HG03354 (cell line): ENCODE measurements at regions not wholly inside any gene's neighbourhood (a gene's known extent, or its start where the extent isn't known, plus 50 kb on each side); places are given as distances from the start of the nearest gene placed in this dataset.

Source experiments
- ATAC-seq: cut with Tn5 transposase; IDR thresholded peaks from one replicate; pipeline ENCODE4 v1.9.1; 2021; ENCODE audit warnings: mild to moderate bottlenecking; ENCODE audit not compliant: unreplicated experiment, poor library complexity, severe bottlenecking

DNA sequence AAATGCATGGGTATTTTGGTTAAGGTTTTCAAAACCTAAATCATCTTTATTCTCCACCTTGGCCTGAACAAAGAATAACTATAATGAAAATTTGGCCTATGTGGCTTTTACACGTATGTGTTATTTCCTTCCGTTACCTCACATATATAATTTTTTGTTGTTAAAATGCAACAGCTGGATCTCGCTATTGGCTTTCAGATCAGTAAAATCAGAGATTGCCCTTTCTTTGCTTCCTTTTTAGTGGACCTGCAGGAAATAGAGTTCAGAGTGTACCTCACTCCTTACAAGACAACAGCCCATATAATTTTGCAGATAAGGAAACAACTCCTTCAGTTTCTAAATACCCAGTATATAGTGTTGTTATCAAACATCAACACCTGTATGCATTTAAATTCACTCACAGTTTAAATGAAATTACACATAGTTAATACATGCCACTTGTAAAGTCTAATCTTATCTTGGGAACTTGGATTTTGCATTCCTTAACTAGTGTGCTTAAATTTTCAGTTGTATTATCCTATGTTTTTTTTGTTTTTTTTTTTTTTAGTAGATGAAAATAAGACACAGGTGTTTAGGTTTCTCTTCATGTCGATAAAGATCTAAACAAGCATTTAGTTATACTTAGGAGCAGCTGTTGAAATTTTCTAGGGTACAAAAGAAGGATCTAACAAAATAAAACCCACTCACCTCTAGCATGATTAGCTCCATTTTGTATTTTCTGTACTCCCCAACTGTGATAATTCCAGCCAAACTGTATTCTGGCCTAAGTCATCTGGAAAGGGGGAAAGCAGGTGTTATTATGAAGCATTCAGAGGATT is 96.2 kb upstream of the SPRY1 start:
- no peak for ATAC-seq

DNA sequence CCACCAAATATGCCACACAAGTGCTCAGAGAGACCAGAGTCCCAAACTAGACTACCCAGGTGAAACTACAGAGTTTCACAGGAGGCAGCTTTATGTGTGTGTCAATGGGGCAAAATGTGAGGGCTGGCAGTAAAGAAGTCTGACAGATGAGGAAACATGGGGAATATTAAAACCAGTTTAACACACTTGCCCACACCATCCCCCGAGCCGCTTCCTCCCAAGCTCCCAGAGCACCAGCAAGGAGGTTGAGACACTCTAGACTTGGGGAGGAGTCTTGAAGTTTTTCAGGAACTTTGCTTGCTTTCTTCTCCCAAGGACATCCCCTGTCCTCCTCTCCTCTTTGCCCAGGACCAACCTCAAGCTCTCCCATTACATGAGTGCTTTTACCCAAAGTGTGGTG is 94.7 kb upstream of the SPRY1 start:
- no peak for ATAC-seq

DNA sequence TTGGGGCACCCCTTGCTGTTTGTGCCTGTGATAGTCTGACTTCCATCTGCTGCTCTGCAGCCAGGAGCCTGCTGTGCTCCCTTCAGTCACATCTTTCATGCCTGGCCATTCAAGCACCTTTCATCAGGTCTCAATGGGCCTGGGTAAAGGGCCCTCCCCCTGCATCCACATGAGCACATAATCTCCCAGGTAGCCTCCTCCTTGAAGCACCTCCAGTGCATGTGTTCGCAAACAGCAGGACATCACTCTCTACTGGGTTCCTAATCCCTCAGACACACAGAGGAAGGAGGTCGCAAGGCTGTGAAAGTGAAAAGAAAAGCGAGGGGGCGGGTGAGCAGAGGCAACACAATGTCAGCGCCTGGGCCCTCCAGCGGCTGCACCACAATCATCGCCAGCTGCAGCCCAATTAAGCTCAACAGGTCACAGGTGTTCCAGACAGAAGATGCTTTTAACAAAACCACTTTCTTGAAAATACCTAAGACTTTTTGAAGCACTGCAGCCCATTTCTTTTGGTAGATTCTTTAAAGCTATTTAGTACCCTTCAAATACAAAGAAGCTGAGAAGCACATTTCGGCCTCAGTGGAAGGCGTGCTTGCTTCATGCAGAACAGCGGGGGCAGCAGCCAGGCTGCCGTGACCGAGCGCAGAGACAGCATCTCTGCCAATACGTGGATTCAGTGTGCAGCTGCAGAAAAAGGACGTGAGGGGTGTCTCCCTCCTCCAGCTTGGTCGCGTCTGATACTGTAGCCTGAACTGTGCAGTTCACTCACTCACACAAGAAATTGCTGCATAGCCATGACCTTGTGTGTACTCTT is 92.2 kb upstream of the SPRY1 start:
- peak; percentile 71 for ATAC-seq

DNA sequence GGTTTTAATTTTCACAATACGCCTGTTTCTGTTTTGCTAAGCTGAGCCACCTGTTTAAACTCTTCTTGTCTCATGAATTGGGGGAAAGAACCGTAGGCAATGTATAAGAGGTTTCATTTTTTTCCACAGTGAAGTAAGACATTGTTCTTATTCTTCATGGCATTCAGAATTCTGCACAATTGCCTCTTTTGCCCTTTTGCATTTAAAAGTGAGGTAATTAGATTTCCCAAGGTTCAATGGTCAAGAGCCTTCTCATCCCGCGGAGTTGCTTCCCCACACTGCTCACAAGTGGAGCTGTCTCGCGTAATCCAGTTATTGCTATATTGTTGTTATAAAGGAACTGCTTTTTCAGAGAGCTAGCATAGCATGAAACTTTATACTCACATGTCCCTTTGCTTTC is 90.9 kb upstream of the SPRY1 start:
- no peak for ATAC-seq

DNA sequence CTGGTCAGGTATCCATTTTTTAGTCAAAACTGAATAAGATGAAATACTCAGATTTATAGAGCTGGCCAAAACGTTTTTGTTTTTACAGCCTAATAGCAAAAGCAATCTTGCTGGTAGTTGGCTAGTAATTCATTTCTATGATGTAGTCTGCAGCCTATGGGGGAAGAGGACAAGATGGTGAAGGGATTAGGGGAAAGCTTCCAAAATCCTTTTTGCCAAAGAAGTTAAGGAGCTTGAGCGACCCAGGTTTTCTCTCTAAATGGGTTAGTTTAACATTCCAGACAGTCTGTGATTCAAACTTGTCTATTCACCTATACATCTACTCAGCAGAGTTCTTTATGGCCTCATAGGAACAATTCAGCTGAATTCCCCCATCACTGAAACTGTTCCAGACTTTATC is 89.8 kb upstream of the SPRY1 start:
- ATAC-seq: no peak

DNA sequence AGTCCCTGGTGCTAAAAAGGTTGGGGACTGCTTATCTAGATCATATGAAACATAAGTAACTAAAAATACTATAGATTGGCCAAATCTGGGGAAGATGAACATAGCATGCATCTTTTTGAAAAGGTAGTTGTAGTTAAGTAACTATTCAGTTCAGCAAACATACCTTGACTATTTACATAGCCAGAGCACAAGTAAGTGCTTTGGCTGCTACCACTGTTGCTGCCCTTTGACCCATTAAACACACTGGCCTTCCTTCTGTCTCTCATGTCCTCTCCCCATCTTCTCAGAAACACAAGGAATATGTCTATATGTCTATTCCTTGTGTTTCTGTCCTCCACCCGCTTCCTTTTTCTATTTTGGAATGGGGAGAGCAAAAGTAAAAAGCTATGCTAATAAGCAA is 87.9 kb upstream of the SPRY1 start:
- ATAC-seq: no peak

DNA sequence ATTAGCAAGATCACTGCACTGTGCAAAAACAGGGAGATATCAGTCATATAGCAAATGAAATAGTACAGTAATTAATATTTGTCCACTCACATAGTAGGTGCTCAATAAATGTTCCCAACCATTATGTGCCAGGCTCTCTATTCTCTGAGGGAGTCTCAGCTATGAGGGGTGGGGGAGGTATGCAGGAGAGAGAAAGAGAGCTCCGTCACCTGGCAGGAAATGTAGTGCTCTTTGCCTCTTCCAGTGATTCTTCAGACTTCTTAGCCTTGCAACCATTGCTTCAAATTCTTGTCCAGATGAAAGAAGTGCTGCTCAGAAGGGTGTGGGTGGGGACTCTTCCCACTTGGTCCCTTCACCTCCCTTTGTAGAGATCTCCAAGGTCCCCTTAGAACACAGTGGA is 84.5 kb upstream of the SPRY1 start:
- ATAC-seq: no peak

DNA sequence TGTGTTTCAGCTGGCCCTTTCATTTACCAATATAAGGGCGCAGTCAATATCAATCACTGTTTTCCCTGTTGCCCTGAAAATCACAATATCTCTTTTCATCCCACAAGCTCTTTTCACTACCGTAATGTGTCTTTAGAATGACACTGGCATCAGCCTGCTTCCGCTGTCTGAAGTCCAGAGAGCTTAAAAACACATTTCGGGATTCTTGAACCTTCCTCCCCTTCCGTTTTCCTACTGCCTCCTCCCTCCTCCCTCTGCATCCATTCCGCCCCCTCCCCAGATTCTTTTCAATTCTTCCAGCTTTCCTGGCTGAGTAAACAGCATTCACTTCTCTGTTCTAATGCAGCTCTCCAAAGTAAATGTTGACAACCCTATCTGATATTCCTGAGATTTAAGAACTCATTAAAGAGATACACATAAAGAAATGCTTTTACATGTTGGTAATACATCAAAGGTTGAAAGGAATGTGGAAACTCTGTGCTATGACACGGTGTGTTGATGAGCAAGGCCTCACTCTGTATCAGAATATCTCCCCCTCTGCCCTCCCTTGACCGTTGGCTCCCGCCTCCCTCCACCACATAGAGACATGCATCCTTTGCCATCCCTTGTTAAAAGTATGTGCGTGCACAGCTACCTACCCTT is 83.5 kb upstream of the SPRY1 start:
- ATAC-seq: no peak

DNA sequence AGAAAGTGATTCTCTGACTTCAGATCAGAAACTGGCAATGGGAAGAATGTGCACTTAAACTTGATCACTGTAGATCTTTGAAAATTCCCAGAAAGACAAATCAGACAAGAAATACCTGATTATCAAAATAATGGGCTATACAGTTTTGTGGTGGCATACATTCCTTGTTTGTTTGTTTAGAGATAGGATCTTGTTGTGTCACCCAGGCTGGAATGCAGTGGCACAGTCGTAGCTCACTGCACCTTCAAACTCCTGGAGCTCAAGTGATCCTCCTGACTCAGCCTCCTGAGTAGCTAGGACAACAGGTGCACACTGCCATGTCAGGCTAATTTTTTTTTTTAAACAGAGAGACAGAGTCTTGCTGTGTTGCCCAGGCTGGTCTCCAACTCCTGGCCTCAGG is 81.0 kb upstream of the SPRY1 start:
- no peak for ATAC-seq

DNA sequence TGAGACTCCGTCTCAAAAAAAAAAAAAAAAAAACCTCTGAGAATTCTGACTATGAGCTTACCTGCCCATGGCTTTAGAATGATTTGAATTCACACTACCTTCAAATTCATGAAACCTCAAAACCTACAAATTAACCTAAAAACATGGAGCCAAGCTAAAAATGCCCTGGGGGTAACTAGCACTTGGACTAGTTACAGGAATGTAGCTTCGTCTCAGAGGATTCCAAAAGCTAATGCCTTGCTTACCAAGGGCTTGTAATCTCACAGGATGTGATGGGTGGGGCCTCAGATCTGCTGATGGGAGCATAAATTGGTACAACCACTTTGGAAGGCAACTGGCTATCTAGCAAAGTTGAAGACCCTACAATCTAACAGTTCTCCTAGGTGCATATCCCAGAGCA is 79.4 kb upstream of the SPRY1 start:
- no peak for ATAC-seq

DNA sequence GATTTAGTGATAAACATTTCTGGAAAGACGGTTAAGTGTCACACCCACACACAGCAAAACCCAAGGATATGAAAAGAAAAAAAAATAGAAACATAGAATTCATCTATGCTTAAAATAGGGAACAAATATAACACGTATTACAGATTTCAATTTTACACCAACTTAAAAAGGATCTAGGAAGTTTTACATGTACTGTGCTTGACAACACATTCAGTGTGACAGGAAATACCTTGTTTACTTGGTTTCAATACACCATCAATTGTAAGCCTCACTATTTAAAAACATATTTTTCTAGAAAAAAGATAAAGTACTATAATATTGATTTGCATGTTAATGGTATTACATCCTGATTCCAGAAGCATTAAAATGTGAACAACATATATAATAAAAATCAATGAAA is 77.0 kb upstream of the SPRY1 start:
- ATAC-seq: no peak

DNA sequence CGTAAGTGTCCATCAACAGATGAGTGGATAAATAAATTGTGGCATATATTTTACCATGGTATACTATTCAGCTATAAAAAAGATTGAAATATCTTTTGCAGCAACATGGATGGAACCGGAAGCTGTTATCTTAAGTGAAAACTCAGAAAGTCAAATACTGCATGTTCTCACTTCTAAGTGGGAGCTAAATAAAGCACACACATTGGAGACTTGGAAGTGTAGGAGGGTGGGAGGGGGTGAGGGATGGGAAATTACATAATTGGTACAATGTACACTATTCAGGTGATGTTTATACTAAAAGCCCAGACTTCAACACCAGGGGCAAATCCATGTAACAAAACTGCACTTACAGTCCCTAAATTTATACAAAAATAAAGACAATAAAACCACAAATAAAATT is 72.6 kb upstream of the SPRY1 start:
- no peak for ATAC-seq

DNA sequence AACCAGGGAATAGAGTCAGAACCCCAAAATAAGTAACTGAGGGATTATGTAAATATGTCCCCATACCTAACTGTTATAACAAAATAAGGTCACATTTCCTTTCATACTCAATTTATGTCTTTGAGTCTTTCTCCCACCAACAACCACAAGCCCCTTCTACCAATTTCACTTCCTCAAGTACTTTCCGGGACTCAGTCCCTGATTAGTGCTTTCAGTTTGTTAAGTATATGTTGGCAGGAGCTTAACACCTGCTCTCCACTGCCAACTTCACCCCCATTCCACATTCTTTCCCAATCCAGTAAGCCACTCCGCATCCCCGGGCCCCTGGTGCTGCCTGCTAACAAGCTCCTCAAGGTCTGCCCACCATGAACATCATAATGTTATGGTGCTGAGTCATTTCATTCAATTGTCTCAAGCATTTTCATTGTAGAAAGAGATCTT is 71.3 kb upstream of the SPRY1 start:
- peak; percentile 98 for ATAC-seq

DNA sequence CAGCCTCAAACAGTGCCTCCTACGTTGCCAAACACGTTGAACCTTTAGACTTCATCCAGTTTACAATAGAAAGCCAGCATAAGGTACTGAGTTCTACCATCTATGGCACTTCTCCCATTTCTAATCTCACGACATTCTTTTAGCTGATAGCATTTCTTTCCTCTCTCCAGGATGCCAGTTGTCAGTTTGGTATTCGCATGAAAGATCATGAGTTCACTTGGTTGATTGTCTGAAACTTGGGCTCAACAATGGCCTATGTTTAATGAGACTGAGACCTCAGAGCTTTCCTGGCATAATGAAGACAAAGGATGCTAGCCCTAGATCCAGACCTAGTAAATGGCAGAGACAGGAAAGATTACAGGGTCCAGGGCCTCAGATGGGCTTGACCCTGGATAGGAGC is 69.2 kb upstream of the SPRY1 start:
- no peak for ATAC-seq

DNA sequence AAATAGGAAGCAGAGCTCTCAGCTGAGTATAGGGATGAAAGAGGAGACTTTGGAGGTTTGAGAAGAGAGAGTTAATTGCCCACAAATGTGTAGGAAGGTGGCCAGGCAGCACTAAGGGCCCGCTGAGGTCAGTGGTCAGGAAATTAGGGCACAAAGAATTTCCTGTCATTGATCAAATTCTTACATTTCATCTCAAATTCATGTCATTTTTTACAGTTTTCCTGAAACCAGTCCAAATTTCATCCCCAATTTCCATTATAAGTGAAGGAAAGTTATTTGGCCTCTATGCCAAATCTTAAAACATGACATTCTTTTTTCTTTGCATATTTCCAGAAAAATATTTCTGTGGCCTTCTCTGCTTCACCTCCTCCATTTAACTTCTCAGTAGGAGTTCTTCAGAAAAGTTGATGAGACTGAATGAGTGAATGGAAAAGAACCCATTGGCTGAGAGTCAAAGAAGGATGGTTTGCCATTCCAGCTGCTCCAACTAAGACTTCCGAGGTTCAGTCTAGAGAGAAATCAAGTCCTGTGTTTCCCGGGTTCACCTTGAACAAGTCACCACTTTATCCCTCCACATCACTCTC is 68.7 kb upstream of the SPRY1 start:
- no peak for ATAC-seq

DNA sequence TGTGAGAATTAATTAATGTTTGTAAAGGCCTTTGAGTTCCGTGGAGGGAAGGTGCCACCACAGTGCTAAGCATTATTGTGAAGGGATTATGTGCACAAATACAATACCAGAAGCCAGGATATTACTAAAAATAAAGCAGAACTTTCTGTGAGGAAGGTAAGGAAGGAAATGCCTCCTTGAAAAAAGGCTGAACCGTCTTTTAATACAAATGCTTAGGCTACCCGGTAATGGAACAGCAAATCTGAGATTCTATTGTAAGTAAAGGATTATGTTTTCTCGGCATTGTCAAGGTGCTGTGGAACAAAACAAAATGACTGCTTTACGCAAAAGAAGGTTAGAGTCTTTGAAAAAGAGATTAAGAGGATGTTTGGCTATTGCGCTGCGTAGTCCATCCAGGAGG is 57.9 kb upstream of the SPRY1 start:
- ATAC-seq: no peak

DNA sequence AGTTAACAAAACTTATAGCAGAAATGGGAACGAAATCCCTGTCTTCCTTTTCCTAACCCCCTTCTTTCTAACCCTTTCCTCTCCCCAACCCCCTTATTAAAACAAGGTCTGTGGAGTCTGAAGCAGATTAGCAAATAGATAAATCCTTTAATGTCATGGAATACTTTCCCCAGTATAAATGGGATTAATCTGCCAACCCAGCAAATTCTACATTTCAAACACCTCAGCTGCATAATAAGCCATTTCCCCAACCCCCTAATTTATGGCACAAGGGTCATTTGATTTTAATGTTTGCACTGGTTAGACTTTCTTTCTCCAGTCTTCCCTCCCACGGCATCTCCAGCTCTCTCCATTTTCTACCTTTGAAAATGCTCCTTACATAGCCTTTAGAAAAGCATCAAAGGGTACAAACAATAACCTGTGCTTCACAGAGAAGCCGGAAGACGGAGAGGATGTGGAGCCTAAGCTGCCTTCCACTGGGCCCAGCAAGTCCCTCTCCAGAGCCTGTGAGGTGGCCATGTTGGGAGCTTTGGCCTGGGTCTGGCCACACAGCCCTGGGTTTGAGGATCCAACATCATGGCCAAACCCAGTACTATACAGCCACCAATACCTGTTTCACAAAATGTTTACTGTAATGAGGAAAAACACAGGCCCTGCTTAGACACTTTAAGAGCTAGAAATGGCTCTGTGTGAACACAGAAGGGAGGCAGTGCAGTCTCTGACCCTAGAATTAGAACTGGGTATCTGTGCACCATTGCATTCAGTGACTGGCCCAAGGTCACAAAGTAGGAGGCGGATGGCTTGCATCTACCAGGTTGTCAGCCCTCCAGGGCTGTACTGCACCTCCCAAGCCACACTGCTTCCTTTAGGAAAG is 56.9 kb upstream of the SPRY1 start:
- ATAC-seq: no peak

DNA sequence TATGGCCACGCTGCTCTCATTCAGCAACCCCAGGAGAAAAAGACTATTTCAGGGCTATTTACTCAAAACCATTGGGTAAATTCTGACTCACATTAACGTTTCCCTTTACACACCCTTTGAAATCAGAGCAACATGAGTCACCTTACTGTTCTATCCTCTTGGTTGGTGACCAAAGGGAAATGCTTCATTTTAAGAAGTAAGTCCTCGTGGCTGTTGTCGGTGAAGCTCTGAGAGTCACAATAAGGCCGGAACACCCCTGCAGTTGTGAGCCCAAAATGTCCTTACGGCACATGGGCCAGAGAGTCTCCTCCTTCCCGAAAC is 56.3 kb upstream of the SPRY1 start:
- no peak for ATAC-seq

DNA sequence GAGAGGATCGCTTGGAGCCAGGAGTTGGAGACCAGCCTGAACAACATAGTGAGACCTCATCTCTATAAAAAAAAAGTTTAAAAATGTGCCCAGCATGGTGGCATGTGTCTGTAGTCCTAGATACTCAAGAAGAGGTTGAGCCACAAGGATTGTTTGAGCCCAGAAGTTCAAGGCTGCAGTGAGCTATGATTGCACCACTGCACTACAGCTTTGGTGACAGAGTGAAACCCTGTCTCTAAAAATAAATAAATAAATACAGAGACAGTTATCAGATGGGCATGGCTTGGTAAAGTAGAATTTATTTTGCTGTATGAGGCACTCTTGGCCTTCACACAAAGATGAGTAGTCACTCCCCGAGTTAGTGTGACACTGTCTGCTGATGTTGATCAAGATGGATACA is 54.1 kb upstream of the SPRY1 start:
- ATAC-seq: no peak
